PC-9 (cell line): ENCODE measurements at regions not wholly inside any gene's neighbourhood (a gene's known extent, or its start where the extent isn't known, plus 50 kb on each side); places are given as distances from the start of the nearest gene placed in this dataset.
"Not testable (repeated sequence)": the region's sequence is repeated elsewhere in the genome, so short reads cannot be mapped to it uniquely, and the experiment has no call there.

Experiments used
- BruUV-seq: library from RNA; stranded (reverse); fragments of 400-500 nt; replicated peaks from 2 replicates; lab custom pipeline; 2021; lab: Mats Ljungman, UMichigan
- CTCF ChIA-PET: fragments of 300-600 bp; sonication (Branson Sonifier 250); formaldehyde crosslinking; loops from one replicate; lab custom pipeline; 2022; ENCODE audit warnings: antibody characterized with exemption; lab: Charles Lee
- POLR2A ChIA-PET: fragments of 300-600 bp; sonication (Branson Sonifier 250); formaldehyde crosslinking; loops from one replicate; lab custom pipeline; 2022; ENCODE audit warnings: antibody characterized with exemption; ENCODE audit not compliant: unreplicated experiment; lab: Charles Lee
- DNase-seq, 2 experiments: peaks; one replicate each; pipeline versions ENCODE4 v3.0.0 to v3.0.0-alpha.2; 2015 to 2022; ENCODE audit warnings: mixed read lengths in 1 of 2
- H2AFZ ChIP-seq: fragments of 200-600 bp; sonication (generic); 2 replicates; pipeline ENCODE4 v1.8.1; 2017; ENCODE audit warnings: antibody characterized with exemption
- H3F3A ChIP-seq: fragments of 200-600 bp; sonication (generic); 2 replicates; pipeline ENCODE4 v1.8.1; 2017; ENCODE audit warnings: antibody characterized with exemption, mild to moderate bottlenecking, low read depth; ENCODE audit not compliant: insufficient read depth
- H3K27ac ChIP-seq: fragments of 200-600 bp; sonication (generic); 2 replicates; pipeline ENCODE4 v1.6.1; 2016; ENCODE audit warnings: mixed run types
- H3K27me3 ChIP-seq: fragments of 200-600 bp; sonication (generic); 2 replicates; pipeline ENCODE4 v1.6.1; 2016; ENCODE audit warnings: low read depth, mixed run types; ENCODE audit not compliant: insufficient read depth
- H3K36me3 ChIP-seq: fragments of 200-600 bp; sonication (generic); 2 replicates; pipeline ENCODE4 v1.6.1; 2016; ENCODE audit warnings: low read depth, mixed run types
- H3K4me1 ChIP-seq: fragments of 200-600 bp; sonication (generic); replicated peaks from 2 replicates; pipeline ENCODE4 v1.6.1; 2016; ENCODE audit warnings: mixed run types; ENCODE audit not compliant: insufficient read depth
- H3K4me2 ChIP-seq: fragments of 200-600 bp; sonication (generic); 2 replicates; pipeline ENCODE4 v1.6.1; 2017; ENCODE audit warnings: mixed run types
- H3K4me3 ChIP-seq: fragments of 200-600 bp; sonication (generic); 2 replicates; pipeline ENCODE4 v1.6.1; 2016; ENCODE audit warnings: mixed run types
- H3K79me2 ChIP-seq: fragments of 200-600 bp; sonication (generic); 2 replicates; pipeline ENCODE4 v1.6.1; 2017; ENCODE audit warnings: low read depth, mixed run types
- H3K9me2 ChIP-seq: fragments of 200-600 bp; sonication (generic); 2 replicates; pipeline ENCODE4 v1.8.1; 2017; ENCODE audit warnings: mild to moderate bottlenecking; ENCODE audit not compliant: insufficient read depth
- H3K9me3 ChIP-seq: fragments of 200-600 bp; sonication (generic); 2 replicates; pipeline ENCODE4 v1.8.1; 2016; ENCODE audit warnings: low read depth; ENCODE audit not compliant: insufficient read depth
- H4K20me1 ChIP-seq: fragments of 200-600 bp; sonication (generic); 2 replicates; pipeline ENCODE4 v1.8.1; 2017; ENCODE audit not compliant: insufficient read depth
- CTCF ChIP-seq: fragments of 200-600 bp; sonication (generic); conservative IDR thresholded peaks from 2 replicates; pipeline ENCODE4 v1.6.1; 2017; ENCODE audit warnings: mixed run types, antibody characterized with exemption, mild to moderate bottlenecking, moderate library complexity
- intact Hi-C: fragments of 100-400 bp; cut with micrococcal nuclease; formaldehyde crosslinking; loops from one replicate; pipeline ENCODE4 v1.10.0; 2022; ENCODE audit not compliant: unreplicated experiment

- H4K20me1 ChIP-seq, intact Hi-C loops, H3K9me2 ChIP-seq, H3K79me2 ChIP-seq, H3K9me3 ChIP-seq, BruUV-seq, H3K4me2 ChIP-seq, DNase-seq, H3K27me3 ChIP-seq, H3F3A ChIP-seq, CTCF ChIA-PET, H2AFZ ChIP-seq, H3K4me1 ChIP-seq, H3K27ac ChIP-seq, POLR2A ChIA-PET, H3K36me3 ChIP-seq, H3K4me3 ChIP-seq: not testable (repeated sequence)
Observed at GRCh38 chr12:8386661-8387060, 69.1 kb upstream of the CLEC6A start.

- H3K4me1 ChIP-seq, H3K9me3 ChIP-seq, H3K9me2 ChIP-seq, H3K27ac ChIP-seq, H3F3A ChIP-seq, H4K20me1 ChIP-seq, H3K27me3 ChIP-seq, DNase-seq, intact Hi-C loops, BruUV-seq, H3K4me2 ChIP-seq, H2AFZ ChIP-seq, POLR2A ChIA-PET, H3K79me2 ChIP-seq, H3K4me3 ChIP-seq, H3K36me3 ChIP-seq: not testable (repeated sequence)
- CTCF ChIA-PET: interaction anchor here (0.6 kb wide), 1 partner anchor 567 kb away, joined by 11 read pairs; no protein-coding TSS in a partner anchor
Observed at GRCh38 chr12:8389296-8389695, 66.5 kb upstream of the CLEC6A start.

GRCh38 chr12:8390001-8390777 is 65.6 kb upstream of the CLEC6A start:
- H3K4me1 ChIP-seq, H3K79me2 ChIP-seq, BruUV-seq, H3K9me2 ChIP-seq, H3K27me3 ChIP-seq, intact Hi-C loops, H3K36me3 ChIP-seq, H4K20me1 ChIP-seq, H3F3A ChIP-seq, H3K27ac ChIP-seq, H3K9me3 ChIP-seq, H2AFZ ChIP-seq: not testable (repeated sequence)
- peak in 1 of 2 experiments; percentile 82 for DNase-seq
- POLR2A ChIA-PET: interaction anchor here (0.6 kb wide), 1 partner anchor 1444 kb away, joined by 6 read pairs; no protein-coding TSS in a partner anchor
- TF ChIP-seq CTCF: peak; percentile 48; the same call in 1 of the 2 replicates
- CTCF ChIA-PET: interaction anchor here (0.6 to 1.2 kb wide), 2 partner anchors 147 to 568 kb away, joined by 3 to 11 read pairs; no protein-coding TSS in a partner anchor
- peak overlapping the region; percentile 49; the same call in 1 of the 2 replicates for H3K4me3 ChIP-seq
- peak overlapping the region; percentile 70 for H3K4me2 ChIP-seq

- intact Hi-C loops: not testable (repeated sequence)
Observed at GRCh38 chr12:8396225-8397071, 59.3 kb upstream of the CLEC6A start.

GRCh38 chr12:8397378-8397777 is 58.4 kb upstream of the CLEC6A start:
- H2AFZ ChIP-seq, H3K9me3 ChIP-seq, H3K4me3 ChIP-seq, H3K79me2 ChIP-seq, H3K9me2 ChIP-seq, CTCF ChIA-PET, DNase-seq, H3K4me1 ChIP-seq, POLR2A ChIA-PET, H3K27me3 ChIP-seq, BruUV-seq, H4K20me1 ChIP-seq, H3K27ac ChIP-seq, H3K4me2 ChIP-seq, intact Hi-C loops, H3F3A ChIP-seq, H3K36me3 ChIP-seq: not testable (repeated sequence)

More at GRCh38 chr12:8396225-8397071, 59.3 kb upstream of the CLEC6A start:
- H2AFZ ChIP-seq, H3F3A ChIP-seq, BruUV-seq, H3K9me2 ChIP-seq, H3K79me2 ChIP-seq, H3K27me3 ChIP-seq, H4K20me1 ChIP-seq, H3K9me3 ChIP-seq, H3K36me3 ChIP-seq, H3K27ac ChIP-seq, POLR2A ChIA-PET, H3K4me1 ChIP-seq, CTCF ChIA-PET: not testable (repeated sequence)
- TF ChIP-seq CTCF: peak; percentile 66
- peak in 1 of 2 experiments; percentile 78 for DNase-seq
- peak overlapping the region; percentile 35; the same call in 1 of the 2 replicates for H3K4me3 ChIP-seq
- H3K4me2 ChIP-seq: peak overlapping the region; percentile 76
